GM13976 (cell line): ENCODE measurements at regions not wholly inside any gene's neighbourhood (a gene's known extent, or its start where the extent isn't known, plus 50 kb on each side); places are given as distances from the start of the nearest gene placed in this dataset.

Experiments
- DNase-seq: peaks from one replicate; pipeline ENCODE4 v3.0.0; 2012; ENCODE audit warnings: low spot score
- CTCF ChIP-seq: IDR thresholded peaks from 2 replicates; pipeline ENCODE4 v1.5.1; 2012; ENCODE audit warnings: borderline replicate concordance, mild to moderate bottlenecking; ENCODE audit not compliant: insufficient read depth; ENCODE audit errors: extremely low read depth, missing control alignments, control extremely low read depth
- in situ Hi-C: fragments of 300-500 bp; cut with MboI; formaldehyde crosslinking; loops from one replicate; pipeline ENCODE4 v1.12.0; 2022; ENCODE audit warnings: low sequenced_read_pairs, mixed read lengths, inconsistent platforms; ENCODE audit not compliant: unreplicated experiment

GRCh38 chr4:126446917-126447316 lies 1132.2 kb downstream of the FAT4 start:
- in situ Hi-C loops = no loop called here
- DNase-seq = no peak
- TF ChIP-seq CTCF = no peak

- no peak for DNase-seq
- in situ Hi-C loops = no loop called here
- TF ChIP-seq CTCF = no peak
Measured at GRCh38 chr4:126448086-126448845, 1133.5 kb downstream of the FAT4 start.

- in situ Hi-C loops = no loop called here
- no peak for TF ChIP-seq CTCF
- DNase-seq = no peak
Measured at GRCh38 chr4:126451237-126451873, 1136.6 kb downstream of the FAT4 start.

- DNase-seq = no peak
- no peak for TF ChIP-seq CTCF
- in situ Hi-C loops = no loop called here
Measured at GRCh38 chr4:126455865-126456264, 1141.1 kb downstream of the FAT4 start.

- DNase-seq = no peak
- in situ Hi-C loops = no loop called here
- no peak for TF ChIP-seq CTCF
Measured at GRCh38 chr4:126458993-126459392, 1144.2 kb downstream of the FAT4 start.

- in situ Hi-C loops = no loop called here
- no peak for TF ChIP-seq CTCF
- DNase-seq = no peak
Measured at GRCh38 chr4:126465341-126465740, 1150.6 kb downstream of the FAT4 start.
